ENCODE measurements at regions not wholly inside any gene's neighbourhood (a gene's known extent, or its start where the extent isn't known, plus 50 kb on each side); places are given as distances from the start of the nearest gene placed in this dataset.
"Not testable (repeated sequence)": the region's sequence is repeated elsewhere in the genome, so short reads cannot be mapped to it uniquely, and the experiment has no call there.

DNA sequence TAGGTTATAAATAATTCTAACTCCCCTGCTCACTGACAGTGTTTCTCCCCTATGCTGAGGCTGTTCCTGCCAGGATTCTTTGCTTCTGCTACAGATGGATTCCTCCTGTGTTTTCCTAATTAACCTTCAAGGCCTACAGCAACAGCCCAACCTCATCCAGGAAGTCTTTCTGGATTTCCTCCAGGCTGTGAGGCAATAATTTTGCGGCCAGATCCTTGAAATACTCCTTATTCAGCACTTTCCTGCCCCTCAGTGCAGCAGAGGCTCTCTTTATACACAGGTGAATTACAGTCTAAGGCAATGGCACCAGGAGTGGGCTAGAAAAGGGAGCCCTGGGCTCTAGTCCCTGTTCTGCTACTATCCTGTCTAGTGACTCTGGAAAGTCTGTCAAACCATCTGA is 102.1 kb upstream of the PRSS12 start:
- not testable (repeated sequence) for H3K4me3 ChIP-seq, H3K27me3 ChIP-seq, H3K9me3 ChIP-seq, H3K27ac ChIP-seq, H3K36me3 ChIP-seq, DNase-seq, H3K4me1 ChIP-seq

DNA sequence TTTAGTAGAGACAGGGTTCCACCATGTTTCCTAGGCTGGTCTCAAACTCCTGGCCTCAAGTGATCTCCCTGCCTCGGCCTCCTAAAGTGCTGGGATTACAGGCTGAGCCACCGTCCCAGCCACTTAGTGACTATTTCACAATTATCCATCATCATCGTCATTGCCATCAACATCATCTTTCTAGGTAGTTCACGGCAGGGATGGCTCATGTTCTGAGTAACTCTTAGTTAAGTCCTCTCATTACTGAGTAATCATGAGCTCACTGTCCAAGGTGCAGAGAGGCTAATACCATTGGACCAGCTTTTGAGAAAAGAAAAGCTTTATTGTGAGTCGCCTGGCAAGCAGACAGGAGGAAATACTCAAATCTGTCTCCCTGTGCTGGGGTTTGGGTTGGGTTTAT is 108.6 kb upstream of the PRSS12 start:
- not testable (repeated sequence) for H3K9me3 ChIP-seq, H3K27me3 ChIP-seq, H3K36me3 ChIP-seq, DNase-seq, H3K4me1 ChIP-seq, H3K27ac ChIP-seq, H3K4me3 ChIP-seq

DNA sequence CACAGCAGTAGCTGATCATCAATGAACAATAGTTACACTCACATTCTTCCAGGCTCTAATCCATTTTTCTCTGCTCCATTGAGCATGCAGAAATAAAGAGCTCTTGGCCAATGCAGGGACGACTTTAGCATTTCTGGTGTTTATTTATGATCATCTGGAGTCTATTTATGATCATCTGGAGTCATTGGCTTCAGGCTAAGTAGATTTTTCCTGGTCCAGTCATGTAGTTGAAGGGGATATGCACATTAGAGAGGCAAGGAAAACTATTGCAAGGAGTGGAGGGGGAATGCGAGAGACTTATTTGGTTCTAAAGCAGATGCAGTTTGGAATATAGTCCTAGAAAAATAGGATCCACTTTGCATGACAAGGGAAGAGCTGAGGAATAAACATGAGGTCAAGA is 113.0 kb upstream of the PRSS12 start:
- H3K36me3 ChIP-seq, H3K4me1 ChIP-seq, DNase-seq, H3K9me3 ChIP-seq, H3K27ac ChIP-seq, H3K27me3 ChIP-seq, H3K4me3 ChIP-seq: not testable (repeated sequence)

DNA sequence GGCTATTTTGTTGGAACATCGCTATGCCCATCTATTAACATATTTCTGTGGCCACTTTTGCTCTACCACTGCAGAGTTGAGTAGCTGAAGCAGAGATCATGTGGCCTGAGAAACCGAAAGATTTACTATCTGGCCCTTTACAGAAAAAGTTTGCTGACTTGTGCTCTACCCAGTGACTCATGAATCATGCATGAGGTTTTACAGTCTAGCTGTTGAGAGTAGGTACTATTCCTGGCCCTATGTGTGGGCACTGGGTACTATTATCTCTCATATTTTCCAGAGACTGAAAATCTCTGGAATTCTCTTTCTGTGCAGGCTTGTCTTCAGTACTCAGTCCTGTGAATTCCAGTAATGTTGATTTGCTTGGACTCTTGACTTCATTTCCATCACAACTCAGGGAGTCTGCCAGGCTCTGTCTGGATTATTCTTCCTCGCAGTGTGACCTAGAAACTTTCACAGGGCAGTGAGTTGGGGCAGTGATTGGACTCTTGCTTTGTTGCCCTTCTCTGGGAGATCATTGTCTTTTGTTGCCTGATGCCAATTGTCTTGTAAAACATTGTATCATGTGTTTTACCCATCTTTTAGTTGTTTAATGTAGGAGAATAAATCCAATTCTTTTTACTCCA is 121.3 kb upstream of the PRSS12 start:
- H3K36me3 ChIP-seq, H3K9me3 ChIP-seq, H3K4me3 ChIP-seq, H3K27me3 ChIP-seq, H3K4me1 ChIP-seq, DNase-seq, H3K27ac ChIP-seq: not testable (repeated sequence)

DNA sequence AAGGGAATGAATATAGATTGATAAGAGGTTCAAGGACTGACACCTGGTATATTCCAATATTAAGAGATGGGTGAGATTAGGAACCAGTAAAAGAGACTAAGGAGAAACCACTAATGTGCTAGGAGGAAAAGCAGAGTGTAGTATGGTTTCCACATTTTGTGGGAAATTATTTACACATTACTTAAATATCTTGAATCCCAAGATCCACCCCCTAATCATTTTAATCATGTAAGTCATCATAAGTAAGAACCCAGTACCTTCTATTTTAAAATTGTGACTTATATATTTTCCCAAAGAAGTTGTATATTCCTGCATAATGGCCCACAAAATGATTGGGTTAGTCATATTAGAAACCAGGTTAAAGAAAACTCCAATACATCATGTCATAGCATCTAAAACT is 122.0 kb upstream of the PRSS12 start:
- DNase-seq, H3K9me3 ChIP-seq, H3K27ac ChIP-seq, H3K4me3 ChIP-seq, H3K4me1 ChIP-seq, H3K27me3 ChIP-seq, H3K36me3 ChIP-seq: not testable (repeated sequence)

DNA sequence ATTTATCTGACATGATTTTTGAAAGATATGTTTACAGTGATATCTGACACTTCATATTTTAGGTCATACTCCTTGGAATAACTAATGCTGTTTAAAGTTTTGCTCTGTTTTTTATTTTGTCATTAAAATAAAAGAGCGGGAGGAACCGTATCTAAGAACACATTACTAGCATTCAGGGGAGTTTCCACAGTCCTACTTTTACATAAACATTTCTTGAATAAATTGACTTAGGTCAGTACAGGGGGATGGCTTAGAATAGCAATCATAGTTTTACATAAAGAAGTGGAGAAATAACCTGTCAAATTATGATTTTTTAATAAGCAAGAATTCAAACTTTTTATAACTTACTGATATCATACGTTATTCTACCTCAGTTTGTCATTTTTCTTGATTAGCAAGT is 123.1 kb upstream of the PRSS12 start:
- H3K9me3 ChIP-seq = not testable (repeated sequence)

DNA sequence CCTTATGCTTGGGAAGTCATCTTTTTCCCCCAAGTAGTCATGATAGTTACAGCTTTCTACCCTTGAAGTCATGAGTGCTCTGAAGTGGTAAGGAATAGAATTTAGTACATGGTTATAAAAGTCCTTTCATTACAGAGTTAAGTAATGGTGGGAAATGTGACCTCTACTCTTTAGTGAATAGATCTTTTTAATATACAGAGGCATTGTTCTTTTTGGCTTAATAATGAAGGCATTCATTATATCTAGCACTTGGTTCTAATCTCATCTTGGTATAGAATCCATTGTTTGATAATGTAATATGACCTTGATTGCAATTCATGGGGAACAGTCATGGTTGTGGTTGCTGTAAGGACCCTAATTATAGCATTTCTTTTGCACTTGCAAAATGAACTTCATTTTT is 125.0 kb upstream of the PRSS12 start:
- H3K9me3 ChIP-seq, H3K36me3 ChIP-seq, H3K4me3 ChIP-seq, H3K27ac ChIP-seq, H3K27me3 ChIP-seq, DNase-seq, H3K4me1 ChIP-seq: not testable (repeated sequence)

More for the DNA sequence above, 123.1 kb upstream of the PRSS12 start:
- not testable (repeated sequence) for DNase-seq, H3K4me3 ChIP-seq, H3K27ac ChIP-seq, H3K27me3 ChIP-seq, H3K4me1 ChIP-seq, H3K36me3 ChIP-seq

DNA sequence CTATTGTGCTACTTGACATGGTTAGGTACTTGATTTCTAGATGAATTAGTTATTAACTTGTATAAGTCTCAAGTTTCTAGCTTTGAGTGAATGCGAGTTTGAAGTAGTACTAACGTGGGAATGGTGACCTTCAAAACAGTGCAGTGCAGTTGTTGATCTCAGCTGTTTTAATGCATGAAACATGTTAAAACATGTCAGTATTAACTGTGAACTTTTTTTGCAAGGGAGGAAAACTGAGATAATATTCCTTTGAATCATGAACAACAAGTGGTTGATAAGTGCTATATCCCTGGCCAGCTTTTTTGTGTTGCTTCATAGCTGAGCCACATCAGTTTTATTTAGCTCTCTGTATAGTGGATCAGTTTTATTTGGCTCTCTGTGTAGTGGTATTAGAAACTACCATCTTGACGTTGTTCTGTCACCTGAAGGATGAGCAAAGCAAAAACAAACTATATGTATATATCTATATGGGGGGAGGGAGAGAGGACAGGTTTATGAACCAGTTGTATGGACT is 133.1 kb upstream of the PRSS12 start:
- not testable (repeated sequence) for H3K36me3 ChIP-seq, H3K4me3 ChIP-seq, H3K27me3 ChIP-seq, H3K9me3 ChIP-seq, DNase-seq, H3K27ac ChIP-seq, H3K4me1 ChIP-seq

DNA sequence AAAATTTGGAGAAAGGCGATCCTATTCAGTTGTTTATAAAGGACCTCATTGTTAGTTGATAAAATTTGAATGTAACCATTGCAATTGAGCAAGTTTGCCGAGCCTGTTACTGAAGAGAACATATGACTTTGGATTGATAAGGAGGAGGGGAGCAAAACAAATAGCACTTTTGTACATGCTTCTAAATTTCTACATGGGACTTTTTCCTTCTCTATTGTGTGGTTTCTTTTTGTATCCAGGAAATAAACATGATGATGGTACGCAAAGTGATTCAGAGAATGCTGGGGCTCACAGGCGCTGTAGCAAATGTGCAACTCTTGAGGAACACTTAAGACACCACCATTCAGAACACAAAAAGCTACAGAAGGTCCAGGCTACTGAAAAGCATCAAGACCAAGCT is 140.2 kb upstream of the PRSS12 start:
- not testable (repeated sequence) for H3K36me3 ChIP-seq, H3K4me1 ChIP-seq, H3K27ac ChIP-seq, H3K27me3 ChIP-seq, H3K9me3 ChIP-seq, H3K4me3 ChIP-seq, DNase-seq

DNA sequence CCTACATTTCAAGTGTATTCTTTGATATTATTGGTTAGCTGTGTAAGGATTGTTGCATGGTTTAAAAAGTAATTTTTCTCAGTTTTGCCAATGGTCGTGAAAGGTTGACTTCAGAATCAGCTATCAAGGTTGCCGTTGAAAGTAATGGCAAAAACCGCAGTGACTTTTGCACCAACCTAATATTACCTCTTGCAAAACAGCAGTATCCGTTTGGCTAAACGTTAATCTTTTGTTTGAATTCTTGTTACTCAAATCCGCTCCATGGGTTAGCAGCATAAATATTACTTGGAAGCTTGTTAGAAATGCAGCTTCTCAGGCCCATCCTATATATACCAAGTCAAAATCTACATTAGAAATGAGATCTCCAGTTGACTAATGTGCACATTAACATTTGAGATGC is 141.6 kb upstream of the PRSS12 start:
- H3K27ac ChIP-seq, DNase-seq, H3K4me3 ChIP-seq, H3K36me3 ChIP-seq, H3K27me3 ChIP-seq, H3K9me3 ChIP-seq, H3K4me1 ChIP-seq: not testable (repeated sequence)

DNA sequence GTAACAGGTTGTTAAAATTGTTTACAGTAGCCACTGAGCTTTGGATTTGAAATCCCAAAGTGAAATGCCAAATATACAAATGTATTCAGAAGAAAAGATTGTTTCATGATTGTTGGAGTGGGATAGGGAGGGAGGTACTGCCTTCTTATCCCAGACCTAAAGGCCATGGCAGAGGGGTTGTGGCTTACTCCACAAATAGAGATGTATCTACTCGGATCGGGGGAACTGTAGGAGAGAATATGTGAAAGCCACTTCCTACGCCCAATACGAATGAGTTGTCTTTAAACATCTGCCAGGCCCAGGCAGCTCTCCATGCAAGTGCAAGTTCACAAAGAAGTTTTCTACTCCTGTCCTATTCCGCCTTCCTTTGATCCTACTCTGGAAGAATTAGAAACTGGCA is 150.2 kb upstream of the PRSS12 start:
- not testable (repeated sequence) for H3K4me1 ChIP-seq, DNase-seq, H3K27ac ChIP-seq, H3K27me3 ChIP-seq, H3K4me3 ChIP-seq, H3K9me3 ChIP-seq, H3K36me3 ChIP-seq

DNA sequence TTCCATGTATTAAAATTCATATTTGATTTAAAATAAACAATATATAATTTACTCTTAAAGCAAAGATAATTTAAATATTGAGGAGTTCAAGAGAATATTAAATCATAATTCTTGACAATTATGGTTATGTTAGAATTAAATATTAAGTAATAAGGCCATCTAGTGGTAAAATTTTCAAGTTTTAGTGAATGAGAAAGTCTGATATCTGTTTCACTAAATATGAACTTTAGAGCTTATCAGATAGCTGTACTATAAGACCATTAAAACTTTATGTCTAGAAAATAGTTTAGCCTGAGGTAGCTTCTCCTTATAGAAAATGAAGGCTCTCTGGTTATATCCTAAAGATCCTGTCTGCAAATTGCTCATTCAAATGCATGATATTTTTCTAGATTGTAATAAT is 152.1 kb upstream of the PRSS12 start:
- not testable (repeated sequence) for H3K4me1 ChIP-seq, H3K36me3 ChIP-seq, H3K27me3 ChIP-seq, H3K27ac ChIP-seq, DNase-seq, H3K4me3 ChIP-seq, H3K9me3 ChIP-seq

DNA sequence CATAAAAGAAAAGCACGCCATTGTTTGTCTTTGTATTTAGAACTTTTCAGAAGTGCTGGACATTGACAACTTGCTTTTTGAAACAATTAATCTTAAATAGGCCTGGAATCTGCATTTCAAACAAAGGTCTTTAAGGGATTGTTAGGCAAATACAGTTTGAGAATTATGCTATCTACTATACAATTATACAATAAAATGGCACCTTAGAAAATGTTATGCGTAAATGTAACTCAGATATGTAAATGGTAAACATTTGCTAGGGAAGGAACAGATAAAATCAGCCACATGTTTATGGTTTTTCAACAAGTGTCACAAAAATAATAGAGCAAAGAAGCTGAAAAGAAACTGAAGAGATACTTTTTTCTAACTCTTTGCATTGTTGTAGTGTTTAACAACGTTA is 152.7 kb upstream of the PRSS12 start:
- H3K9me3 ChIP-seq, H3K4me3 ChIP-seq, H3K27ac ChIP-seq, H3K36me3 ChIP-seq, DNase-seq, H3K4me1 ChIP-seq, H3K27me3 ChIP-seq: not testable (repeated sequence)

DNA sequence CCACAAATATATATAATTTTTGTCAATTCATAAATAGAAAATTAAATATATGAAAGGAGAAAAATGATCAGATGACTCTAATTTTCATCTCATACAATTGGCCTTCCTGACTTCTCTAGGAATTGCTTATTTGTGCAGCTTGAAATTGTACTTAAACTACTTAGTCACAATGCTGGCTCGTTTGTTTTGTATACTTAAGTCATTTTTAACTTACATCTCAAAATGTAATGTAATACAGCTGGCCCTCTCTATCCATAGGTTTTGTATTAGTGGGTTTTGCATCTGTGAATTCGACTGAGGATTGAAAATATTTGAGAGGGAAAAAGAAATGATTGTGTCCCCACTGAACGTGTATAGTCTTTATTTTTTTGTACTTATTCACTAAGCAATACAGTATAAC is 160.1 kb upstream of the PRSS12 start:
- not testable (repeated sequence) for H3K4me1 ChIP-seq, H3K36me3 ChIP-seq, H3K4me3 ChIP-seq, H3K27ac ChIP-seq, H3K9me3 ChIP-seq, H3K27me3 ChIP-seq, DNase-seq

DNA sequence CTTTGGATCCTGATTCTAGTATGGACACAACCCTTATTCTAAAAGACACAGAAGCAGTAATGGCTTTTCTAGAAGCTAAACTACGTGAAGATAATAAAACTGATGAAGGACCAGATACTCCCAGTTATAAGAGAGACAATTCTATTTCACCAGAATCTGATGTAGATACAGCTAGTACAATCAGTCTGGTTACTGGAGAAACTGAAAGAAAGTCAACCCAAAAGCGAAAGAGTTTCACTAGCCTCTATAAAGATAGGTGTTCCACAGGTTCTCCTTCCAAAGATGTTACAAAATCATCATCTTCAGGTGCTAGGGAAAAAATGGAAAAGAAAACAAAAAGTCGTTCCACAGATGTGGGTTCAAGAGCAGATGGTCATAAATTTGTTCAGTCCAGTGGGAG is 161.5 kb upstream of the PRSS12 start:
- H3K4me1 ChIP-seq = not testable (repeated sequence)

DNA sequence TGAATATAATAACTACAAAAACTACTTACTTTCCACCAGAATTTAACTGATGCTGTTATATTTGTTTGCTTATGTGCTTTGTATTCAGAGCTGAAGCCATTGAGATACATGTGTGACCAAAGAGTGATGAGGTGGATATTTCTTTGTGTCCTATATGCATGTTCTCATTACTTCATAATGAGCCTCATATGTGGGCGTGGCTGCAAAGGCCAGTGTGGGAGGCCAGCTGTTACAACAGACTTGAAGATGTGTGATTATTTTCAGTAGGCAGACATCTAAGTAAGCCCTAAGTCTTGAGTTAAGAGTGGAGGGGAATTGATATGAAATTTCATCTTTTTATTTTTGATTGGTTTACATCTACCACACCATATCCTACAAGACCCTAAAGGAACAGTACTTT is 163.3 kb upstream of the PRSS12 start:
- not testable (repeated sequence) for H3K9me3 ChIP-seq, H3K4me3 ChIP-seq, H3K27me3 ChIP-seq, DNase-seq, H3K4me1 ChIP-seq, H3K36me3 ChIP-seq, H3K27ac ChIP-seq

More for the DNA sequence above, 161.5 kb upstream of the PRSS12 start:
- not testable (repeated sequence) for H3K27ac ChIP-seq, H3K36me3 ChIP-seq, H3K4me3 ChIP-seq, H3K27me3 ChIP-seq, H3K9me3 ChIP-seq, DNase-seq

Data from Peyer's patch (tissue), 4 donors.